ENCODE measurements at regions not wholly inside any gene's neighbourhood (a gene's known extent, or its start where the extent isn't known, plus 50 kb on each side); places are given as distances from the start of the nearest gene placed in this dataset.
A peak's percentile ranks its signal among the peaks of the same experiment; 100 is the strongest.

DNA sequence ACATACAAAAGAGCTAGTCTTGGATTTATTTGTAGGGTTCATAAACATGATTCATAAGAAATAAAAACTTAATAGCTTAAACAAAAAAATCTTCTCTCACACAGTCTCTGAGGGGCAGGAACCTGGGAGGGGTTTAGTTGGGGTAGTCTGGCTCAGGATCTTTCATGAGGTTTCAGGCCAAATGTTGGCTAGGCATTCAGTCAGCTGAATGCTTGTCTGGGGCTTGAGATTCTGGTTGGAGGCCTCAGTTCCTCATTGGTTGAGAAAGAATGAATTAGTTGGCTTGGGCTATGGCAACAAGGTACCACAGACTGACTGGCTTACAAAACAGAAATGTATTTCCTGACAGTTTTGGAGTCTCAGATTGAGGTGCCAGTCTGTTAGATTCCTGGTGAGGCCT lies 74.3 kb downstream of the ANKRD7 start:
- Mint-ChIP-seq H3K4me1 (no peaks in the 10 kb centered on the region), H3K36me3 (no peaks in the 10 kb centered on the region), H3K9me3 (peaks cover 0 to 4% (median 0%) of the 10 kb centered on the region in 7 donors), H3K4me3 (no peak overlapping the region), H3K27ac (no peak overlapping the region), H3K27me3 (peaks cover 20 to 45% (median 30%) of the 10 kb centered on the region in 3 donors)
- DNase-seq (no peak), ATAC-seq (ENCODE audit: low read depth in 2 of 2) (no peak)

- Mint-ChIP-seq H3K36me3 (no peaks in the 10 kb centered on the region), H3K9me3 (peaks cover 0 to 8% (median 0%) of the 10 kb centered on the region in 7 donors), H3K27me3 (peaks cover 25 to 41% (median 32%) of the 10 kb centered on the region in 3 donors), H3K27ac (no peak overlapping the region), H3K4me3 (no peak overlapping the region), H3K4me1 (no peaks in the 10 kb centered on the region)
- no peak for ATAC-seq (ENCODE audit: low read depth in 2 of 2)
- no peak for DNase-seq
These were observed 75.7 kb downstream of the ANKRD7 start for GRCh38 chr7:118300177-118300576.

GRCh38 chr7:118304100-118304499 lies 79.6 kb downstream of the ANKRD7 start:
- no peak for ATAC-seq (ENCODE audit: low read depth in 2 of 2)
- Mint-ChIP-seq H3K27me3 (peaks cover 13 to 14% (median 14%) of the 10 kb centered on the region in 3 donors), H3K27ac (no peak overlapping the region), H3K4me1 (no peaks in the 10 kb centered on the region), H3K4me3 (no peak overlapping the region), H3K9me3 (peaks cover 0 to 14% (median 2%) of the 10 kb centered on the region in 7 donors), H3K36me3 (no peaks in the 10 kb centered on the region)
- DNase-seq = no peak

DNA sequence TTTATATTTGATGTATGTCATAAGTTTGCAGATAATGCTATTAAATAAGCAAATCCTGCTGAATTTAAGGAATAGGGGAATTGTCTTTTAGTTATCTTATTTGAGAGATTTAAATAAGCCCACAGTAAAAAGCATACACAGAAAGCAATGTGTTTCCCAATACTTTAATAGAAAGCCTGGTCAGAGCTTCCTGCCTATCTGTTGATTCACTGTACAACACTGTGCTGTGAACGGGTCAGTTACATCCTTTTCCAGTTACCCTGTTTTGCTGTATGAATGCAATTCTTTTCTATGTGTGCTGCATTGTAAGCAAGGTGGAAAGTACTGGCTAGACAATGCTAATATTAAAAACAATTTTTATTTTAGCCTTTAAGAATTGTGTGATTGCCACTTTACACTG lies 81.2 kb downstream of the ANKRD7 start:
- no peak for DNase-seq
- H3K27ac Mint-ChIP-seq = no peak overlapping the region
- H3K4me3 Mint-ChIP-seq = no peak overlapping the region
- H3K9me3 Mint-ChIP-seq = peaks cover 2 to 30% (median 8%) of the 10 kb centered on the region in 7 donors
- no peaks in the 10 kb centered on the region for H3K4me1 Mint-ChIP-seq
- ATAC-seq (ENCODE audit: low read depth in 2 of 2) = no peak
- peaks cover 7 to 8% of the 10 kb centered on the region in 2 donors for H3K36me3 Mint-ChIP-seq
- H3K27me3 Mint-ChIP-seq = peaks cover 0 to 14% (median 5%) of the 10 kb centered on the region in 3 donors

DNA sequence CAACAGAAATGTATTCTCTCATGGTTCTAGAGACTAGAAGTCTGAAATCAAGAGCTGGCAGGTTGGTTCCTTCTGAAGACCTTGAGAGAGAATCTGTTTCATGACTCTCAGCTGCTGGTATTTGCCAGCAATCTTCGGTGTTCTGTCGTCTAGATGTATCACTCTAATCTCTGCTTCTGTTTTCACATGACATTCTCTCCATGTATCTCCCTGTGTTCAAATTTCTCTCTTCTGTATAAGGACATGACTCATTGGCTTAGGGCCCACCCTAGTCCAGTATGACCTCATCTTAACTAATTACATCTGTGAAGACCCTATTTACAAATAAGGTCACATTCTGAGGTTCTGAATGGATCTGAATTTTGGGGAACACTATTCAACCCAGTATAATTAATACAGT lies 82.3 kb downstream of the ANKRD7 start:
- Mint-ChIP-seq H3K36me3 (peaks cover 7 to 8% of the 10 kb centered on the region in 2 donors), H3K4me1 (no peaks in the 10 kb centered on the region), H3K4me3 (no peak overlapping the region), H3K27me3 (peaks cover 0 to 14% (median 5%) of the 10 kb centered on the region in 3 donors), H3K9me3 (peaks cover 2 to 32% (median 8%) of the 10 kb centered on the region in 7 donors), H3K27ac (no peak overlapping the region)
- ATAC-seq (ENCODE audit: low read depth in 2 of 2) (no peak), DNase-seq (no peak)

- H3K9me3 Mint-ChIP-seq = peaks cover 8 to 53% (median 22%) of the 10 kb centered on the region in 7 donors
- DNase-seq (no peak), ATAC-seq (ENCODE audit: low read depth in 2 of 2) (no peak)
- peak overlapping the region in 1 of 6 donors; percentile 8 for H3K27ac Mint-ChIP-seq
- peaks cover 0 to 8% (median 6%) of the 10 kb centered on the region in 3 donors for H3K27me3 Mint-ChIP-seq
- peaks cover 8 to 13% of the 10 kb centered on the region in 2 donors for H3K36me3 Mint-ChIP-seq
- no peaks in the 10 kb centered on the region for H3K4me1 Mint-ChIP-seq
- H3K4me3 Mint-ChIP-seq = no peak overlapping the region
These were observed 86.8 kb downstream of the ANKRD7 start for GRCh38 chr7:118311121-118311836.

- ATAC-seq (ENCODE audit: low read depth in 2 of 2) (no peak), DNase-seq (no peak)
- Mint-ChIP-seq H3K27me3 (peaks cover 3 to 7% (median 5%) of the 10 kb centered on the region in 3 donors), H3K4me3 (no peak overlapping the region), H3K9me3 (peaks cover 8 to 53% (median 25%) of the 10 kb centered on the region in 7 donors), H3K36me3 (peaks cover 8 to 13% of the 10 kb centered on the region in 2 donors), H3K4me1 (no peaks in the 10 kb centered on the region), H3K27ac (no peak overlapping the region)
These were observed 87.5 kb downstream of the ANKRD7 start for GRCh38 chr7:118312051-118312450.

DNA sequence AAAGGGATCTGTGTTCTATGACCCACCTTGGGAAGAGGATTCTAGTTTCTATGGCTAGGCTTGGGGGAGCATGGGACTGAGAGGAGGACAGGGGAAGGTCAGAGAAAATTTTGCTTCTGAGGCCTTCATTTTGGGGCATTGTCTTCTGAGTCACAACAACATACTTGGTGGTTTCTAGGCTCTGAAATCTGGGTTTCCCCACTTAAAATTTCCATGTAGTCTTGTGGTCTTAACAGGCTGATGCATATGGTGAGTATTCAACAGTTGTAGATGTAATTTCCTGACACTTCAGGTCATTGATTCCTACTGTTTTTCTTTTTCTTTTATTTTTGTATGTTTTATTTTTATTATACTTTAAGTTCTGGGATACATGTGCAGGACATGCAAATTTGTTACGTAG lies 88.5 kb downstream of the ANKRD7 start:
- H3K27me3 Mint-ChIP-seq = peaks cover 3 to 8% (median 7%) of the 10 kb centered on the region in 3 donors
- H3K27ac Mint-ChIP-seq = no peak overlapping the region
- DNase-seq (no peak), ATAC-seq (ENCODE audit: low read depth in 2 of 2) (no peak)
- H3K4me1 Mint-ChIP-seq = no peaks in the 10 kb centered on the region
- H3K36me3 Mint-ChIP-seq = peaks cover 8 to 13% of the 10 kb centered on the region in 2 donors
- H3K9me3 Mint-ChIP-seq = peaks cover 8 to 49% (median 25%) of the 10 kb centered on the region in 7 donors
- H3K4me3 Mint-ChIP-seq = no peak overlapping the region

GRCh38 chr7:118324790-118325449 lies 100.4 kb downstream of the ANKRD7 start:
- Mint-ChIP-seq H3K9me3 (peaks cover 0 to 6% (median 0%) of the 10 kb centered on the region in 7 donors), H3K4me1 (no peaks in the 10 kb centered on the region), H3K27ac (no peak overlapping the region), H3K4me3 (no peak overlapping the region), H3K27me3 (peaks cover 7 to 21% (median 12%) of the 10 kb centered on the region in 3 donors), H3K36me3 (no peaks in the 10 kb centered on the region)
- ATAC-seq (ENCODE audit: low read depth in 2 of 2) (no peak), DNase-seq (no peak)

GRCh38 chr7:118325450-118325808 lies 100.9 kb downstream of the ANKRD7 start:
- no peak overlapping the region for H3K27ac Mint-ChIP-seq
- H3K4me3 Mint-ChIP-seq = no peak overlapping the region
- peaks cover 0 to 6% (median 0%) of the 10 kb centered on the region in 7 donors for H3K9me3 Mint-ChIP-seq
- H3K4me1 Mint-ChIP-seq = no peaks in the 10 kb centered on the region
- H3K36me3 Mint-ChIP-seq = no peaks in the 10 kb centered on the region
- ATAC-seq (ENCODE audit: low read depth in 2 of 2) (no peak), DNase-seq (no peak)
- peaks cover 7 to 23% (median 14%) of the 10 kb centered on the region in 3 donors for H3K27me3 Mint-ChIP-seq

GRCh38 chr7:118327174-118327573 lies 102.7 kb downstream of the ANKRD7 start:
- Mint-ChIP-seq H3K9me3 (peaks cover 0 to 2% (median 0%) of the 10 kb centered on the region in 7 donors), H3K4me3 (no peak overlapping the region), H3K36me3 (no peaks in the 10 kb centered on the region), H3K27me3 (peaks cover 11 to 18% (median 14%) of the 10 kb centered on the region in 3 donors), H3K4me1 (no peaks in the 10 kb centered on the region), H3K27ac (no peak overlapping the region)
- ATAC-seq (ENCODE audit: low read depth in 2 of 2) = no peak
- DNase-seq = no peak

- Mint-ChIP-seq H3K36me3 (no peaks in the 10 kb centered on the region), H3K4me1 (no peaks in the 10 kb centered on the region), H3K9me3 (peaks cover 0 to 2% (median 0%) of the 10 kb centered on the region in 7 donors), H3K27ac (peak overlapping the region in 1 of 6 donors; percentile 13), H3K27me3 (peaks cover 11 to 18% (median 14%) of the 10 kb centered on the region in 3 donors), H3K4me3 (no peak overlapping the region)
- ATAC-seq (ENCODE audit: low read depth in 2 of 2) (no peak), DNase-seq (no peak)
These were observed 104.2 kb downstream of the ANKRD7 start for GRCh38 chr7:118328505-118329211.

DNA sequence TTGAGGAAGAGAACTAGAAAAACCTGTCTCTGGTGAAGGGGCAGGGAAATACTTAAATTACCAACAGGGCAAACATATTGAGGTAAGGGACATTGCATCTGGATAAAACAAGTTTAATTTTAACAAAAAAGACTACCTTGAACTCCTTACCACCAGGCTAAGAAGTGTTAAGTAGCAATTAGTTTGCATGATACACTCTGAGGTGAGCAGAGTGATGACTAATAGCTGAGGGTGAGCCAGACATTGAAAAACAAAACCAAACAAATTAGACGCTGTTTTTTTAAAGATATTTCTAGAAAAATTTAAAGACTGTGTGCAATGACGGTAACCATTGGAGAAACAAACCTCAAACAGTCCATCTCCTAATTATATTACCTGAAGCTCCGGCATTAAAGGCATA lies 105.9 kb downstream of the ANKRD7 start:
- H3K27ac Mint-ChIP-seq = no peak overlapping the region
- H3K36me3 Mint-ChIP-seq = no peaks in the 10 kb centered on the region
- H3K9me3 Mint-ChIP-seq = peaks cover 0 to 2% (median 0%) of the 10 kb centered on the region in 7 donors
- H3K4me3 Mint-ChIP-seq = no peak overlapping the region
- H3K27me3 Mint-ChIP-seq = peaks cover 11 to 20% (median 18%) of the 10 kb centered on the region in 3 donors
- ATAC-seq (ENCODE audit: low read depth in 2 of 2) = no peak
- no peak for DNase-seq
- no peaks in the 10 kb centered on the region for H3K4me1 Mint-ChIP-seq
